H9 (cell line): ENCODE measurements at regions not wholly inside any gene's neighbourhood (a gene's known extent, or its start where the extent isn't known, plus 50 kb on each side); places are given as distances from the start of the nearest gene placed in this dataset.

Experiments
- DNase-seq: peaks from one replicate; pipeline ENCODE4 v3.0.0-alpha.2; 2017
- H2AFZ ChIP-seq: one replicate; pipeline ENCODE4 v1.6.1; 2013; ENCODE audit warnings: mild to moderate bottlenecking, low read length, control low read depth, moderate library complexity
- H2AK5ac ChIP-seq: 2 replicates; pipeline ENCODE4 v1.6.1; 2013; ENCODE audit warnings: low read length, control low read depth, mixed read lengths; ENCODE audit not compliant: insufficient read length
- H2BK120ac ChIP-seq: one replicate; pipeline ENCODE4 v1.6.1; 2013; ENCODE audit warnings: low read depth, mild to moderate bottlenecking, low read length, control low read depth, inconsistent platforms; ENCODE audit not compliant: poor library complexity, severe bottlenecking
- H2BK12ac ChIP-seq: 2 replicates; pipeline ENCODE4 v1.6.1; 2013; ENCODE audit warnings: low read length, control low read depth, mixed read lengths, low read depth; ENCODE audit not compliant: insufficient read length
- H2BK15ac ChIP-seq: 2 replicates; pipeline ENCODE4 v1.6.1; 2013; ENCODE audit warnings: low read depth, low read length, control low read depth
- H2BK20ac ChIP-seq: one replicate; pipeline ENCODE4 v1.6.1; 2013; ENCODE audit warnings: low read depth, mild to moderate bottlenecking, low read length, control low read depth, inconsistent platforms; ENCODE audit not compliant: poor library complexity, severe bottlenecking
- H2BK5ac ChIP-seq: 2 replicates; pipeline ENCODE4 v1.6.1; 2013; ENCODE audit warnings: low read length, control low read depth, mixed read lengths; ENCODE audit not compliant: insufficient read length
- H3K14ac ChIP-seq: 2 replicates; pipeline ENCODE4 v1.6.1; 2013; ENCODE audit warnings: low read length, control low read depth; ENCODE audit not compliant: insufficient read depth
- H3K18ac ChIP-seq: 2 replicates; pipeline ENCODE4 v1.6.1; 2013; ENCODE audit warnings: low read depth, mild to moderate bottlenecking, mixed read lengths, low read length, control low read depth; ENCODE audit not compliant: insufficient read length
- H3K23ac ChIP-seq: 2 replicates; pipeline ENCODE4 v1.6.1; 2013; ENCODE audit warnings: low read length, control low read depth, mixed read lengths, low read depth; ENCODE audit not compliant: insufficient read length
- H3K23me2 ChIP-seq: 2 replicates; pipeline ENCODE4 v1.6.1; 2013; ENCODE audit warnings: low read depth, mild to moderate bottlenecking, mixed read lengths, low read length, control low read depth; ENCODE audit not compliant: insufficient read length, poor library complexity, severe bottlenecking
- H3K27ac ChIP-seq: 2 replicates; pipeline ENCODE4 v1.5.1; 2013; ENCODE audit warnings: low read length, control low read depth, mixed read lengths, low read depth; ENCODE audit not compliant: insufficient read length
- H3K27me3 ChIP-seq: 2 replicates; pipeline ENCODE4 v1.6.1; 2013; ENCODE audit warnings: low read length, control low read depth, inconsistent platforms; ENCODE audit not compliant: insufficient read depth
- H3K4ac ChIP-seq: 2 replicates; pipeline ENCODE4 v1.6.1; 2013; ENCODE audit warnings: low read depth, mild to moderate bottlenecking, control low read depth, inconsistent platforms, low read length, moderate library complexity
- H3K4me1 ChIP-seq: 2 replicates; pipeline ENCODE4 v1.6.1; 2013; ENCODE audit warnings: low read length, control low read depth, inconsistent platforms; ENCODE audit not compliant: insufficient read depth
- H3K4me2 ChIP-seq: 2 replicates; pipeline ENCODE4 v1.6.1; 2013; ENCODE audit warnings: low read length, control low read depth, mixed read lengths; ENCODE audit not compliant: insufficient read length, insufficient read depth
- H3K56ac ChIP-seq: 2 replicates; pipeline ENCODE4 v1.6.1; 2013; ENCODE audit warnings: low read depth, mild to moderate bottlenecking, mixed read lengths, low read length, control low read depth; ENCODE audit not compliant: insufficient read length
- H3K79me1 ChIP-seq: 2 replicates; pipeline ENCODE4 v1.6.1; 2013; ENCODE audit warnings: low read depth, mild to moderate bottlenecking, moderate library complexity, low read length, control low read depth, inconsistent platforms; ENCODE audit not compliant: insufficient read depth, poor library complexity, severe bottlenecking
- H3K79me2 ChIP-seq: 2 replicates; pipeline ENCODE4 v1.6.1; 2013; ENCODE audit warnings: low read length, control low read depth, inconsistent platforms; ENCODE audit not compliant: insufficient read depth
- H3K9ac ChIP-seq: 2 replicates; pipeline ENCODE4 v1.6.1; 2013; ENCODE audit warnings: low read length, control low read depth, mixed read lengths; ENCODE audit not compliant: insufficient read length; ENCODE audit errors: extremely low read depth
- H3K9me3 ChIP-seq: one replicate; pipeline ENCODE4 v1.6.1; 2013; ENCODE audit warnings: low read depth, low read length, inconsistent platforms; ENCODE audit not compliant: control insufficient read depth
- H3T11ph ChIP-seq: one replicate; pipeline ENCODE4 v1.6.1; 2013; ENCODE audit warnings: mild to moderate bottlenecking, low read length, control low read depth, inconsistent platforms
- H4K20me1 ChIP-seq: one replicate; pipeline ENCODE4 v1.6.1; 2013; ENCODE audit not compliant: control insufficient read depth, insufficient read length, insufficient read depth
- H4K5ac ChIP-seq: 2 replicates; pipeline ENCODE4 v1.6.1; 2013; ENCODE audit warnings: low read depth, mild to moderate bottlenecking, mixed read lengths, low read length, control low read depth; ENCODE audit not compliant: insufficient read length
- H4K8ac ChIP-seq: replicated peaks from 2 replicates; pipeline ENCODE4 v1.6.1; 2013; ENCODE audit warnings: low read length, control low read depth, mixed read lengths, low read depth; ENCODE audit not compliant: insufficient read length
- H4K91ac ChIP-seq: 2 replicates; pipeline ENCODE4 v1.6.1; 2013; ENCODE audit warnings: low read depth, mild to moderate bottlenecking, moderate library complexity, mixed read lengths, low read length, control low read depth; ENCODE audit not compliant: insufficient read length
- H3K27ac Mint-ChIP-seq, 3 experiments: 2 replicates in 2 of 3; 3 replicates in 1 of 3; pipeline ENCODE4 v1.8.0; 2020 to 2021; ENCODE audit warnings: mixed read lengths in 3 of 3, mild to moderate bottlenecking in 1 of 3, moderate library complexity in 1 of 3
- H3K27me3 Mint-ChIP-seq: 2 replicates; pipeline ENCODE4 v1.8.0; 2021; ENCODE audit warnings: low read depth, mild to moderate bottlenecking, moderate library complexity, mixed read lengths
- H3K36me3 Mint-ChIP-seq, 3 experiments: 2 replicates in 2 of 3; 3 replicates in 1 of 3; pipeline ENCODE4 v1.8.0; 2020 to 2021; ENCODE audit warnings: low read depth in 3 of 3, mixed read lengths in 3 of 3; ENCODE audit not compliant: insufficient read depth in 1 of 3
- H3K4me1 Mint-ChIP-seq, 2 experiments: 2 replicates each; pipeline ENCODE4 v1.8.0; 2020; ENCODE audit warnings: mixed read lengths in 2 of 2
- H3K4me3 Mint-ChIP-seq, 2 experiments: 2 replicates in 1 of 2; 3 replicates in 1 of 2; pipeline ENCODE4 v1.8.0; 2020 to 2021; ENCODE audit warnings: mild to moderate bottlenecking in 2 of 2, mixed read lengths in 2 of 2, moderate library complexity in 1 of 2
- H3K9me3 Mint-ChIP-seq, 2 experiments: 2 replicates in 1 of 2; 3 replicates in 1 of 2; pipeline ENCODE4 v1.8.0; 2020; ENCODE audit warnings: mild to moderate bottlenecking in 2 of 2, mixed read lengths in 2 of 2, moderate library complexity in 1 of 2
- WGBS: extraction: QIAGEN DNeasy Blood & Tissue Kit; methylation state at CpG from one replicate; pipeline ENCODE4 v1.1.7; 2013; ENCODE audit warnings: missing lambda C conversion rate, low lambda C conversion rate, mixed read lengths; ENCODE audit not compliant: insufficient read length; ENCODE audit errors: extremely low coverage; 5-methylcytosine and 5-hydroxymethylcytosine counted together
- TF ChIP-seq, protein P1 (sequence below): fragments of 200-600 bp; sonication (generic); conservative IDR thresholded peaks from 3 replicates; pipeline ENCODE4 v1.8.0; 2021; ENCODE audit warnings: antibody characterized with exemption, mild to moderate bottlenecking

DNA sequence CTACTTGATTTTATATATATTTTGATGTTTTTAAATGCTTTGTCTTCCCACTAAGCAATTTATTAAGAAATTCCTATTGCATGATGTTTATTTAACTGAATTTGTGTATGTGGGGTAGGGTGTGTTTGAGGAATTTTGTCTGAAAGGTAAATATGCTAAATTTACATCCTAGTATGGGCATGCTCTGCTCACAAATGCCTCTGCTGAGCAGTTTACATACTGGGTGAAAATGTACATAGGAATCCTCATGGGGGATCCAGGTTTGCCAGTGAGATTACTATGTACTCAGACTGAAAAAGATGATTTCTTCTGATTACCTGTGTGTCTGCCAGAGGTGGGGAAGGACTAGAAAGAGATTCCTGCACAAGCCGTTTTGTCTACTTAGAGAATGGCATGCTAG, 126.6 kb downstream of the DISP1 start:
- Histone ChIP-seq H2AFZ (no peak overlapping the region), H3K79me1 (no peaks in the 10 kb centered on the region), H4K91ac (no peak overlapping the region), H3T11ph (no peak overlapping the region), H4K5ac (no peak overlapping the region), H3K27me3 (no peaks in the 10 kb centered on the region), H3K4me1 (no peaks in the 10 kb centered on the region), H3K27ac (no peak overlapping the region), H4K20me1 (no peaks in the 10 kb centered on the region), H3K79me2 (no peaks in the 10 kb centered on the region), H2BK20ac (no peak overlapping the region), H3K18ac (no peak overlapping the region), H2BK120ac (no peak overlapping the region), H2BK12ac (no peak overlapping the region), H3K4ac (no peak overlapping the region), H3K56ac (no peak overlapping the region), H3K4me2 (no peak overlapping the region), H2BK5ac (no peak overlapping the region), H3K23ac (no peak overlapping the region), H3K14ac (no peak overlapping the region), H3K9ac (no peak overlapping the region), H3K23me2 (no peaks in the 10 kb centered on the region), H4K8ac (no peak overlapping the region), H3K9me3 (no peaks in the 10 kb centered on the region), H2BK15ac (no peak overlapping the region), H2AK5ac (no peak overlapping the region)
- no peak overlapping the region for H3K4me3 Mint-ChIP-seq
- TF ChIP-seq, protein P1, sequence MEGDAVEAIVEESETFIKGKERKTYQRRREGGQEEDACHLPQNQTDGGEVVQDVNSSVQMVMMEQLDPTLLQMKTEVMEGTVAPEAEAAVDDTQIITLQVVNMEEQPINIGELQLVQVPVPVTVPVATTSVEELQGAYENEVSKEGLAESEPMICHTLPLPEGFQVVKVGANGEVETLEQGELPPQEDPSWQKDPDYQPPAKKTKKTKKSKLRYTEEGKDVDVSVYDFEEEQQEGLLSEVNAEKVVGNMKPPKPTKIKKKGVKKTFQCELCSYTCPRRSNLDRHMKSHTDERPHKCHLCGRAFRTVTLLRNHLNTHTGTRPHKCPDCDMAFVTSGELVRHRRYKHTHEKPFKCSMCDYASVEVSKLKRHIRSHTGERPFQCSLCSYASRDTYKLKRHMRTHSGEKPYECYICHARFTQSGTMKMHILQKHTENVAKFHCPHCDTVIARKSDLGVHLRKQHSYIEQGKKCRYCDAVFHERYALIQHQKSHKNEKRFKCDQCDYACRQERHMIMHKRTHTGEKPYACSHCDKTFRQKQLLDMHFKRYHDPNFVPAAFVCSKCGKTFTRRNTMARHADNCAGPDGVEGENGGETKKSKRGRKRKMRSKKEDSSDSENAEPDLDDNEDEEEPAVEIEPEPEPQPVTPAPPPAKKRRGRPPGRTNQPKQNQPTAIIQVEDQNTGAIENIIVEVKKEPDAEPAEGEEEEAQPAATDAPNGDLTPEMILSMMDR, result no peak
- H3K9me3 Mint-ChIP-seq, result no peaks in the 10 kb centered on the region
- peaks cover 0 to 11% (median 3%) of the 10 kb centered on the region in 3 experiments; a peak in 3 of 7 replicates for H3K36me3 Mint-ChIP-seq
- no CpG with 5 or more reads among the region's 1 CpG for WGBS
- no peaks in the 10 kb centered on the region; the same call in 1 of the 2 replicates for H3K27me3 Mint-ChIP-seq
- no peak for DNase-seq
- peaks cover 0 to 18% of the 10 kb centered on the region in 2 experiments; a peak in 3 of 4 replicates for H3K4me1 Mint-ChIP-seq
- no peak overlapping the region for H3K27ac Mint-ChIP-seq
